Fibroblast of lung (primary cell): ENCODE measurements at regions not wholly inside any gene's neighbourhood (a gene's known extent, or its start where the extent isn't known, plus 50 kb on each side); places are given as distances from the start of the nearest gene placed in this dataset.

Experiments
- CTCF ChIP-seq, 2 donors: IDR thresholded peaks in 1 of 2; conservative IDR thresholded peaks in 1 of 2; 1 replicate in 1 of 2; 2 replicates in 1 of 2; pipeline ENCODE4 v1.5.1; 2011 to 2012; ENCODE audit warnings: low read length in 2 of 2, control low read depth in 1 of 2, inconsistent platforms in 1 of 2, low read depth in 1 of 2, mild to moderate bottlenecking in 1 of 2
- EZH2 ChIP-seq: IDR thresholded peaks from 2 replicates; pipeline ENCODE4 v1.5.1; 2012; ENCODE audit warnings: low read length, control low read depth, mild to moderate bottlenecking; ENCODE audit errors: missing control alignments

- TF ChIP-seq CTCF (conservative IDR thresholded peaks at IDR 0.05 in 1 of 2, IDR thresholded peaks at IDR 0.05 in 1 of 2; ENCODE audit: low read depth in 1 of 2, low read length in 2 of 2) (no peak), EZH2 (no peak)
Observed at GRCh38 chr14:81940651-81941050, 407.0 kb upstream of the SEL1L start.
